K562 (cell line): ENCODE measurements at regions not wholly inside any gene's neighbourhood (a gene's known extent, or its start where the extent isn't known, plus 50 kb on each side); places are given as distances from the start of the nearest gene placed in this dataset.

ENCODE experiments used
- ATAC-seq: fragments of 200-7000 bp; cut with Tn5 transposase; 3 replicates; pipeline ENCODE4 v1.9.1; 2020; ENCODE audit warnings: moderate library complexity
- BruUV-seq: library from RNA; stranded (reverse); fragments of 400-500 nt; replicated peaks from 2 replicates; lab custom pipeline; 2021; lab: Mats Ljungman, UMichigan
- CTCF ChIA-PET: fragments of 300-600 bp; formaldehyde crosslinking; extraction: SDS; loops from one replicate; lab custom pipeline; 2021; ENCODE audit warnings: low intra/inter-chr PET ratio; lab: Yijun Ruan, JAX
- POLR2A ChIA-PET: fragments of 300-600, 350-650 bp; sonication (Branson Sonifier 250); formaldehyde crosslinking; extraction: SDS; loops from one replicate; lab custom pipeline; 2021; ENCODE audit warnings: antibody characterized with exemption, inconsistent platforms; lab: Yijun Ruan, JAX
- DNase-seq, 4 experiments: peaks; one replicate each; pipeline versions ENCODE4 v3.0.0 to v3.0.0-alpha.2; 2011 to 2018; ENCODE audit warnings: low spot score in 3 of 4, mixed read lengths in 3 of 4; ENCODE audit errors: extremely low read depth in 1 of 4
- FAIRE-seq: peaks from 2 replicates; lab custom pipeline; 2011; peaks lifted over from hg19 to GRCh38; lab: Jason Lieb, UNC
- H2AFZ ChIP-seq: 2 replicates; pipeline ENCODE4 v1.6.0; 2011; ENCODE audit warnings: low read depth, low read length, control low read depth, inconsistent platforms
- H3K27ac ChIP-seq: fragments of 200-600 bp; 3 replicates; pipeline ENCODE4 v1.8.0; 2011; ENCODE audit warnings: low read depth, mild to moderate bottlenecking, control low read depth, inconsistent platforms, low read length, moderate library complexity, mixed read lengths; ENCODE audit errors: extremely low read depth
- H3K27me3 ChIP-seq, 2 experiments: fragments of 300-600 bp in 1 of 2; 2 replicates in 1 of 2; 3 replicates in 1 of 2; pipeline versions ENCODE4 v1.6.0 to v1.8.0; 2011; ENCODE audit warnings: inconsistent platforms in 2 of 2, low read length in 2 of 2, mild to moderate bottlenecking in 1 of 2, mixed read lengths in 1 of 2, moderate library complexity in 1 of 2; ENCODE audit not compliant: control insufficient read depth in 2 of 2, insufficient read depth in 2 of 2
- H3K36me3 ChIP-seq: fragments of 300-600 bp; 3 replicates; pipeline ENCODE4 v1.8.0; 2011; ENCODE audit warnings: mild to moderate bottlenecking, low read length, inconsistent platforms; ENCODE audit not compliant: control insufficient read depth, insufficient read depth
- H3K4me1 ChIP-seq, 2 experiments: fragments of 200-600 bp in 1 of 2; replicated peaks in 1 of 2; 2 replicates in 1 of 2; 3 replicates in 1 of 2; pipeline versions ENCODE4 v1.5.1 to v1.8.0; 2011; ENCODE audit warnings: inconsistent platforms in 2 of 2, low read length in 2 of 2, mild to moderate bottlenecking in 1 of 2, mixed read lengths in 1 of 2, moderate library complexity in 1 of 2; ENCODE audit not compliant: control insufficient read depth in 2 of 2, insufficient read depth in 2 of 2
- H3K4me2 ChIP-seq: 2 replicates; pipeline ENCODE4 v1.6.1; 2011; ENCODE audit warnings: low read length, control low read depth, inconsistent platforms, mixed read lengths; ENCODE audit not compliant: insufficient read depth
- H3K4me3 ChIP-seq: fragments of 200-600 bp; sonication (generic), shearing (Covaris generic); 2 replicates; pipeline ENCODE4 v1.5.1; 2016; ENCODE audit warnings: control low read depth, inconsistent platforms
- H3K79me2 ChIP-seq: fragments of 200-600 bp; 3 replicates; pipeline ENCODE4 v1.8.0; 2011; ENCODE audit warnings: low read length, inconsistent platforms; ENCODE audit not compliant: control insufficient read depth, insufficient read depth
- H3K9ac ChIP-seq, 2 experiments: 2 replicates each; pipeline versions ENCODE4 v1.6.0 to v1.6.1; 2011; ENCODE audit warnings: low read depth in 2 of 2, low read length in 2 of 2, control low read depth in 1 of 2, inconsistent platforms in 1 of 2, mild to moderate bottlenecking in 1 of 2, mixed read lengths in 1 of 2; ENCODE audit not compliant: insufficient read depth in 1 of 2
- H3K9me1 ChIP-seq: one replicate; pipeline ENCODE4 v1.6.0; 2011; ENCODE audit warnings: inconsistent platforms, mild to moderate bottlenecking, low read length, moderate library complexity; ENCODE audit not compliant: control insufficient read depth, insufficient read depth
- H3K9me3 ChIP-seq: replicated peaks from 2 replicates; pipeline ENCODE4 v1.5.1; 2011; ENCODE audit warnings: low read depth, low read length, inconsistent platforms; ENCODE audit not compliant: control insufficient read depth, insufficient read depth
- H4K20me1 ChIP-seq: replicated peaks from 2 replicates; pipeline ENCODE4 v1.6.1; 2011; ENCODE audit warnings: low read length, inconsistent platforms, mixed read lengths; ENCODE audit not compliant: control insufficient read depth, insufficient read depth
- CEBPG ChIP-seq, 3 experiments: fragments of 200-800 bp in 1 of 3; sonication (Bioruptor generic) in 1 of 3; sonication (generic) in 1 of 3; formaldehyde crosslinking in 1 of 3; IDR thresholded peaks in 2 of 3; conservative IDR thresholded peaks in 1 of 3; 2 replicates each; pipeline versions ENCODE4 v1.6.1 to v1.8.0; 2016 to 2022; ENCODE audit warnings: missing compliant biosample characterization in 2 of 3, missing genetic modification characterization in 2 of 3, mild to moderate bottlenecking in 1 of 3, missing genetic modification reagents in 1 of 3
- KDM4B ChIP-seq, 2 experiments: fragments of 450-650 bp in 1 of 2; sonication (generic) in 1 of 2; IDR thresholded peaks; 2 replicates each; pipeline ENCODE4 v1.6.1; 2016 to 2017; ENCODE audit warnings: borderline replicate concordance in 2 of 2, antibody characterized with exemption in 1 of 2, low read depth in 1 of 2, mild to moderate bottlenecking in 1 of 2
- RBFOX2 ChIP-seq: fragments of 200-400 bp; formaldehyde crosslinking; IDR thresholded peaks from 2 replicates; pipeline ENCODE4 v1.6.1; 2017; ENCODE audit warnings: low read depth, mild to moderate bottlenecking, low read length, moderate library complexity
- SMARCA5 ChIP-seq: fragments of 450-650 bp; IDR thresholded peaks from 2 replicates; pipeline ENCODE4 v1.6.1; 2016
- TSC22D4 ChIP-seq: fragments of 450-650 bp; IDR thresholded peaks from 2 replicates; pipeline ENCODE4 v1.6.1; 2016; ENCODE audit warnings: missing genetic modification characterization, missing biosample characterization, control low read depth
- ZNF436 ChIP-seq: fragments of 250-450, 450-650 bp; sonication (Bioruptor Pico); formaldehyde crosslinking; IDR thresholded peaks from 2 replicates; pipeline ENCODE4 v1.7.0; 2020; ENCODE audit warnings: mild to moderate bottlenecking
- ZNF668 ChIP-seq: fragments of 250-450 bp; sonication (Bioruptor Pico); IDR thresholded peaks from 2 replicates; pipeline ENCODE4 v1.8.0; 2022; ENCODE audit warnings: mild to moderate bottlenecking, inconsistent platforms
- WGBS: fragments of 100-300 bp; shearing (Covaris generic); methylation state at CpG from one replicate; pipeline ENCODE4 v1.1.6; 2016; ENCODE audit warnings: low coverage, mixed read lengths; ENCODE audit not compliant: insufficient coverage; ENCODE audit errors: missing lambda C conversion rate; 5-methylcytosine and 5-hydroxymethylcytosine counted together
- in situ Hi-C: fragments of 300-500 bp; cut with MboI; formaldehyde crosslinking; loops from 4 replicates; pipeline ENCODE4 v1.15.0; 2018; ENCODE audit warnings: inconsistent platforms, mixed read lengths
- intact Hi-C: fragments of 100-400 bp; cut with micrococcal nuclease; formaldehyde crosslinking; loops from 2 replicates; pipeline ENCODE4 v1.14.2; 2022
- TF ChIP-seq, protein P1 (sequence below): fragments of 250-450 bp; sonication (Bioruptor Pico); IDR thresholded peaks from 2 replicates; pipeline ENCODE4 v1.4.0; 2020; ENCODE audit warnings: mild to moderate bottlenecking
- TF ChIP-seq, protein P2 (sequence below), 2 experiments: IDR thresholded peaks; 2 replicates each; pipeline ENCODE4 v1.6.1; 2011; ENCODE audit warnings: borderline replicate concordance in 1 of 2, control low read depth in 1 of 2, low read depth in 1 of 2, low read length in 1 of 2, mild to moderate bottlenecking in 1 of 2, mixed read lengths in 1 of 2, moderate library complexity in 1 of 2; ENCODE audit not compliant: insufficient read depth in 1 of 2, insufficient read length in 1 of 2, poor library complexity in 1 of 2, severe bottlenecking in 1 of 2; ENCODE audit errors: extremely low read depth in 1 of 2
- TF ChIP-seq, protein P3 (sequence below): fragments of 250-450 bp; sonication (Bioruptor Pico); IDR thresholded peaks from 2 replicates; pipeline ENCODE4 v1.5.0; 2021; ENCODE audit warnings: mild to moderate bottlenecking, borderline replicate concordance

DNA sequence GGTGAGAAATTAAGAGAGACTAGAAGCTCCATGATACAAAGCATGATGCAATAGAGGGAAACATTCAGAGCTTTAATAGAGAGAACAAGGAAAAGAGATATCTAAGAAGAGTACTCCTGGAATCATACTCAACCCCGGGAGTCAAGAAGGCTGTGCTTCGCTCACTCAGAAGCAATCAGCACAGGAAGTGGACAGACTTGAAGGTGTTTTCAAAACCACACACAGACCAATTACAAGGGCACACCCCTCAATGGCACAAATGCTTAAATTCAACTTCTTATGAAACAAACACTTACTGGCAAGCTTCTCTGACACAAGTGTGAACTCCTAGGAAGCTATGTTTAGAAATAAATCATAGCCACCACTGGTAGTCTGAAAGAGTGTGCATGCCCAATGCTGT is 462.3 kb downstream of the GABRG2 start:
- Histone ChIP-seq H3K9me1 (no peaks in the 10 kb centered on the region), H3K4me1 (no peaks in the 10 kb centered on the region)
- DNase-seq, result no peak
- in situ Hi-C loops, result no loop called here
- POLR2A ChIA-PET, result no interaction called here
- no peak for ATAC-seq
- TF ChIP-seq CEBPG (CRISPR knock-in tag; IDR thresholded peaks at IDR 0.05) (no peak), CEBPG (tag; conservative IDR thresholded peaks at IDR 0.05 in 1 of 2, IDR thresholded peaks at IDR 0.05 in 1 of 2) (peak in 1 of 2 experiments; percentile 38; a peak in 1 of 4 replicates), ZNF668 (CRISPR knock-in tag) (no peak)
- TF ChIP-seq, all 486 proteins: peak for 1
- Histone ChIP-seq H3K79me2 (no peaks in the 10 kb centered on the region), H3K4me2 (no peak overlapping the region), H2AFZ (no peak overlapping the region), H3K4me3 (no peak overlapping the region), H4K20me1 (no peaks in the 10 kb centered on the region), H3K36me3 (no peaks in the 10 kb centered on the region), H3K9ac (no peak overlapping the region), H3K27me3 (no peaks in the 10 kb centered on the region), H3K9me3 (no peaks in the 10 kb centered on the region; the same call in 1 of the 2 replicates), H3K27ac (no peak overlapping the region)
- intact Hi-C loops, result no loop called here
- FAIRE-seq, result no peak
- CTCF ChIA-PET, result no interaction called here
- no TSS peak for BruUV-seq
- 0% methylated on average over 1 of the region's 2 CpGs for WGBS

DNA sequence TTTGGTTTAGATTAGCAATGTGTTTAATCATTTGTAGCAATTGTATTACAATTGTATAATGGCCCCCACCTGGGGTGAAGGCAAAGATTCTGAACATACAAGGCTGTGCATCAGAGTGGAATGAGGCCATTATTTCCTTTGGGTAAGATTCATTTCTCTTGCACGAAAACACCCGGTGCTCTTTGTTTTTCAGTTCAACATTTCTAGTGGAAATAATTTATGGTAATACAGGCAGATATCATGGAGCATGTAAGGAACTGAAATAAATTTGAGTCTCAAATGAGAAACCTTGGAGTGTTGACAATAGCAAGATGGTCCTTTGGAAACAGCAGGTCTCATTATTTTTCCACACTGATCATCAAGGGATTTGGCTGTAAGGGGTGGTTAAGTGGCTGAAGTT is 475.9 kb downstream of the GABRG2 start:
- no TSS peak for BruUV-seq
- no peaks in the 10 kb centered on the region for H3K27me3 ChIP-seq
- WGBS, result 0% methylated on average over 2 of the region's 2 CpGs
- H3K4me2 ChIP-seq, result no peak overlapping the region
- no peaks in the 10 kb centered on the region for H3K9me1 ChIP-seq
- DNase-seq (no peak), ATAC-seq (no peak), FAIRE-seq (no peak)
- H4K20me1 ChIP-seq, result no peaks in the 10 kb centered on the region
- in situ Hi-C loops, result no loop called here
- H3K36me3 ChIP-seq, result no peaks in the 10 kb centered on the region
- no peak overlapping the region for H2AFZ ChIP-seq
- H3K79me2 ChIP-seq, result no peaks in the 10 kb centered on the region
- H3K4me3 ChIP-seq, result no peak overlapping the region
- intact Hi-C loops, result no loop called here
- ChIA-PET POLR2A (no interaction called here), CTCF (no interaction called here)
- no peak overlapping the region for H3K9ac ChIP-seq
- H3K4me1 ChIP-seq, result no peaks in the 10 kb centered on the region
- H3K9me3 ChIP-seq, result no peaks in the 10 kb centered on the region
- no peak overlapping the region for H3K27ac ChIP-seq
- TF ChIP-seq TSC22D4 (tag) (no peak), SMARCA5 (no peak), KDM4B (IDR thresholded peaks at IDR 0.05; ENCODE audit: borderline replicate concordance in 2 of 2, low read depth in 1 of 2) (no peak), RBFOX2 (no peak), ZNF436 (CRISPR knock-in tag) (no peak)
- TF ChIP-seq, protein P1, sequence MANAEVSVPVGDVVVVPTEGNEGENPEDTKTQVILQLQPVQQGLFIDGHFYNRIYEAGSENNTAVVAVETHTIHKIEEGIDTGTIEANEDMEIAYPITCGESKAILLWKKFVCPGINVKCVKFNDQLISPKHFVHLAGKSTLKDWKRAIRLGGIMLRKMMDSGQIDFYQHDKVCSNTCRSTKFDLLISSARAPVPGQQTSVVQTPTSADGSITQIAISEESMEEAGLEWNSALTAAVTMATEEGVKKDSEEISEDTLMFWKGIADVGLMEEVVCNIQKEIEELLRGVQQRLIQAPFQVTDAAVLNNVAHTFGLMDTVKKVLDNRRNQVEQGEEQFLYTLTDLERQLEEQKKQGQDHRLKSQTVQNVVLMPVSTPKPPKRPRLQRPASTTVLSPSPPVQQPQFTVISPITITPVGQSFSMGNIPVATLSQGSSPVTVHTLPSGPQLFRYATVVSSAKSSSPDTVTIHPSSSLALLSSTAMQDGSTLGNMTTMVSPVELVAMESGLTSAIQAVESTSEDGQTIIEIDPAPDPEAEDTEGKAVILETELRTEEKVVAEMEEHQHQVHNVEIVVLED (CRISPR knock-in tag), result no peak
- TF ChIP-seq, protein P2, sequence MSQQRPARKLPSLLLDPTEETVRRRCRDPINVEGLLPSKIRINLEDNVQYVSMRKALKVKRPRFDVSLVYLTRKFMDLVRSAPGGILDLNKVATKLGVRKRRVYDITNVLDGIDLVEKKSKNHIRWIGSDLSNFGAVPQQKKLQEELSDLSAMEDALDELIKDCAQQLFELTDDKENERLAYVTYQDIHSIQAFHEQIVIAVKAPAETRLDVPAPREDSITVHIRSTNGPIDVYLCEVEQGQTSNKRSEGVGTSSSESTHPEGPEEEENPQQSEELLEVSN (IDR thresholded peaks at IDR 0.05; ENCODE audit: borderline replicate concordance in 1 of 2, extremely low read depth in 1 of 2, insufficient read depth in 1 of 2, insufficient read length in 1 of 2, low read depth in 1 of 2, low read length in 1 of 2, poor library complexity in 1 of 2, severe bottlenecking in 1 of 2), result no peak
- TF ChIP-seq, protein P3, sequence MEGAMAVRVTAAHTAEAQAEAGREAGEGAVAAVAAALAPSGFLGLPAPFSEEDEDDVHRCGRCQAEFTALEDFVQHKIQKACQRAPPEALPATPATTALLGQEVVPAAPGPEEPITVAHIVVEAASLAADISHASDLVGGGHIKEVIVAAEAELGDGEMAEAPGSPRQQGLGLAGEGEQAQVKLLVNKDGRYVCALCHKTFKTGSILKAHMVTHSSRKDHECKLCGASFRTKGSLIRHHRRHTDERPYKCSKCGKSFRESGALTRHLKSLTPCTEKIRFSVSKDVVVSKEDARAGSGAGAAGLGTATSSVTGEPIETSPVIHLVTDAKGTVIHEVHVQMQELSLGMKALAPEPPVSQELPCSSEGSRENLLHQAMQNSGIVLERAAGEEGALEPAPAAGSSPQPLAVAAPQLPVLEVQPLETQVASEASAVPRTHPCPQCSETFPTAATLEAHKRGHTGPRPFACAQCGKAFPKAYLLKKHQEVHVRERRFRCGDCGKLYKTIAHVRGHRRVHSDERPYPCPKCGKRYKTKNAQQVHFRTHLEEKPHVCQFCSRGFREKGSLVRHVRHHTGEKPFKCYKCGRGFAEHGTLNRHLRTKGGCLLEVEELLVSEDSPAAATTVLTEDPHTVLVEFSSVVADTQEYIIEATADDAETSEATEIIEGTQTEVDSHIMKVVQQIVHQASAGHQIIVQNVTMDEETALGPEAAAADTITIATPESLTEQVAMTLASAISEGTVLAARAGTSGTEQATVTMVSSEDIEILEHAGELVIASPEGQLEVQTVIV (CRISPR knock-in tag), result no peak
